HFF-Myc (cell line): ENCODE measurements at regions not wholly inside any gene's neighbourhood (a gene's known extent, or its start where the extent isn't known, plus 50 kb on each side); places are given as distances from the start of the nearest gene placed in this dataset.
A peak's percentile ranks its signal among the peaks of the same experiment; 100 is the strongest.
"Not testable (repeated sequence)": the region's sequence is repeated elsewhere in the genome, so short reads cannot be mapped to it uniquely, and the experiment has no call there.

Experiments used
- DNase-seq: peaks from one replicate; pipeline ENCODE4 v3.0.0-alpha.2; 2011; ENCODE audit warnings: low read depth; ENCODE audit errors: extremely low read depth
- H3K4me3 ChIP-seq: replicated peaks from 2 replicates; pipeline ENCODE4 v1.5.1; 2011; ENCODE audit warnings: low read depth, mild to moderate bottlenecking, control low read depth, low read length
- TF ChIP-seq, protein P1 (sequence below): IDR thresholded peaks from 2 replicates; pipeline ENCODE4 v1.5.1; 2012; ENCODE audit warnings: mild to moderate bottlenecking, low read depth, low read length, control low read depth; ENCODE audit errors: missing control alignments

DNA sequence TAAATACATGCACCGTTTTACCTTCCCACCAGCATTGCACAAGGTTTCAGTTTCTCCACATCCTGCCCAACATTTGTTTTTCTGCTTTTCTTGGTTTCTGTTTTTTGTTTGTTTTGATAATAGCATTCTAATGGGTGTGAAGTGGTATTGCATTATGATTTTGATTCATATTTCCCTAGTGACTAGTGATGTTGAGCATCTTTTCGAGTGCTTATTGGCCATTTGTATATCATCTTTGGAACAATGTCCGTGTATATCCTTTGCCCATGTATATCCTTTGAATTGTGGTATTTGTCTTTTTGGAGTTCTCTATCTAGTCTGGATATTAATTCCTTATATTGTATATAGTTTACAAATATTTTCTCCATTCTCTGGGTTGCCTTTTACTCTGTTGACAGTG, 2914.8 kb upstream of the OR11H1 start:
- no peak for DNase-seq
- TF ChIP-seq, protein P1, sequence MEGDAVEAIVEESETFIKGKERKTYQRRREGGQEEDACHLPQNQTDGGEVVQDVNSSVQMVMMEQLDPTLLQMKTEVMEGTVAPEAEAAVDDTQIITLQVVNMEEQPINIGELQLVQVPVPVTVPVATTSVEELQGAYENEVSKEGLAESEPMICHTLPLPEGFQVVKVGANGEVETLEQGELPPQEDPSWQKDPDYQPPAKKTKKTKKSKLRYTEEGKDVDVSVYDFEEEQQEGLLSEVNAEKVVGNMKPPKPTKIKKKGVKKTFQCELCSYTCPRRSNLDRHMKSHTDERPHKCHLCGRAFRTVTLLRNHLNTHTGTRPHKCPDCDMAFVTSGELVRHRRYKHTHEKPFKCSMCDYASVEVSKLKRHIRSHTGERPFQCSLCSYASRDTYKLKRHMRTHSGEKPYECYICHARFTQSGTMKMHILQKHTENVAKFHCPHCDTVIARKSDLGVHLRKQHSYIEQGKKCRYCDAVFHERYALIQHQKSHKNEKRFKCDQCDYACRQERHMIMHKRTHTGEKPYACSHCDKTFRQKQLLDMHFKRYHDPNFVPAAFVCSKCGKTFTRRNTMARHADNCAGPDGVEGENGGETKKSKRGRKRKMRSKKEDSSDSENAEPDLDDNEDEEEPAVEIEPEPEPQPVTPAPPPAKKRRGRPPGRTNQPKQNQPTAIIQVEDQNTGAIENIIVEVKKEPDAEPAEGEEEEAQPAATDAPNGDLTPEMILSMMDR: no peak
- H3K4me3 ChIP-seq: no peak overlapping the region

- not testable (repeated sequence) for H3K4me3 ChIP-seq, DNase-seq
These were observed 2914.1 kb upstream of the OR11H1 start for GRCh38 chr22:12613907-12614306.

GRCh38 chr22:12626894-12627293, 2901.1 kb upstream of the OR11H1 start:
- not testable (repeated sequence) for H3K4me3 ChIP-seq

GRCh38 chr22:12629815-12630214, 2898.2 kb upstream of the OR11H1 start:
- not testable (repeated sequence) for H3K4me3 ChIP-seq, DNase-seq

More at GRCh38 chr22:12626894-12627293, 2901.1 kb upstream of the OR11H1 start:
- DNase-seq: not testable (repeated sequence)

DNA sequence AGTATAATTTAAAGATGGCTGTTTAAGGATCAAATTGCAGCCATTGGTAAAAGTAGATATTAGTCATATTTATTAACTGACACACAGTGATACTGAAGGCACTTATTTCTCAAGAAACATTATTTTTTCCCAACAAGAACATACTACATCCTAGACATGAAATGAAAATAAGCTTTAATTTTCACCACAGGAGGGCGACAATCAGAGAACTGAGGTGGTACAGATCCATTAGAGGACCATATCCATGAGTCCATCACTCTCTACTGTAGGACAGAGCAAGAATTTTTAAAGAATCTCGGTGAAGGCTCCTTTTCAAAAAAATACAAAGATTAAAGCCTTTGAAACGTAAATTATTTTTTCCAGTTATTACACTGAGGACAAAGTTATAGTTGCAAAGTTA, 2897.0 kb upstream of the OR11H1 start:
- not testable (repeated sequence) for H3K4me3 ChIP-seq, DNase-seq
- TF ChIP-seq, protein P1: peak; percentile 3

GRCh38 chr22:12637566-12638166, 2890.3 kb upstream of the OR11H1 start:
- not testable (repeated sequence) for H3K4me3 ChIP-seq, DNase-seq

DNA sequence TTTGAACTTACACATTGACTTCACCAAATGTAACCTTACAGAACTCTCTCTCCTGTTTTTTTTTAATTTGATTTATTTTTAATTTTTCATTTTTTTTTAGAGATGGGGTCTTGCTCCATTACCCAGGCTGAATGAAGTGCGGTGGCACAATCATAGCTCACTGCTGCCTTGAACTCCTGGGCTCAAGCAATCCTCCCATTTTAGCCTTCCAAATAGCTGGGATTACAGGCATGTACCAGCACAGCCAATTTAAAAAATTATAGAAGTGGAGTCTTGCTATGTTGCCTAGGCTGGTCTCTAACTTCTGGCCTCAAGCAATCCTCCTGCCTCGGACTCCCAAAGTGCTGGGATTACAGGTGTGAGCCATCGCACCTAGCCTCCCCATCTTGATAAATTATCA, 2889.7 kb upstream of the OR11H1 start:
- not testable (repeated sequence) for DNase-seq, H3K4me3 ChIP-seq
